ENCODE measurements at regions not wholly inside any gene's neighbourhood (a gene's known extent, or its start where the extent isn't known, plus 50 kb on each side); places are given as distances from the start of the nearest gene placed in this dataset.

DNA sequence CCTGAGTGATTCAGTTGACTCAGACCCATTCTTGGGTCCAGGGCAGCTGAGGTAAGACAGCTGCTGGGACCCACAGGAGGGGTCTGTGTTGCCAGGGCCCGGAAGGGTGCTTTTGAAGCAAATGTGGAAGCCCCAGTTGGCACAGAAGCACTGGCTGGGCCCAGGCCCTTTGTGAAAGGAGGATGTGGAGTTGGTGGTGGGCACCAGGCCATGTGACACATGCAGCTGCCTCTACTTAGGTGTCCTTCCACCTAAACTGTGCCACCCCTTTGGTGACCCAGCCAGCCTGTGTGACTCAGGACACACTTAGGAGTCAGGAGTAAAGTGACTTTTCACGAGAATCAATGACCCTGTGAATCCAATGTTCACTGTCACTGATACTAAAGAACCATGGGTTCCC is 114.3 kb upstream of the SLC25A48 start:
- 93% methylated on average over 2 of the region's 2 CpGs; no CpG with 5 or more reads in 1 of the 2 experiments for WGBS, 2 experiments (ENCODE audit: extremely low coverage in 1 of 2, insufficient coverage in 1 of 2, insufficient read length in 1 of 2, insufficient replicate concordance in 2 of 2, low coverage in 1 of 2, low lambda C conversion rate in 2 of 2, missing lambda C conversion rate in 1 of 2)
- H3K56ac ChIP-seq (replicated peaks; ENCODE audit: insufficient read length, low read depth, low read length), result no peak overlapping the region
- H3K4me3 ChIP-seq (ENCODE audit: extremely low read depth in 1 of 4, insufficient read depth in 2 of 4, low read depth in 3 of 4, low read length in 4 of 4), result no peak overlapping the region
- H2BK120ac ChIP-seq (replicated peaks; ENCODE audit: low read depth, low read length), result no peak overlapping the region
- H3K9me3 ChIP-seq (ENCODE audit: insufficient read depth in 2 of 2, low read depth in 1 of 2, low read length in 1 of 2), result no peaks in the 10 kb centered on the region
- no peaks in the 10 kb centered on the region; a peak in 1 of 7 replicates for H3K4me1 ChIP-seq (replicated peaks in 1 of 4; ENCODE audit: control insufficient read depth in 3 of 4, insufficient read depth in 4 of 4, low read length in 3 of 4)
- no peaks in the 10 kb centered on the region for H3K79me1 ChIP-seq (ENCODE audit: low read depth, low read length)
- no peak overlapping the region for H2AK5ac ChIP-seq (ENCODE audit: low read depth, low read length)
- no peak overlapping the region for H2AFZ ChIP-seq (ENCODE audit: low read length)
- H2BK15ac ChIP-seq (ENCODE audit: low read length), result no peak overlapping the region
- FAIRE-seq (no peak), DNase-seq (ENCODE audit: low read depth in 1 of 2, low spot score in 2 of 2) (no peak)
- H3K4me2 ChIP-seq (ENCODE audit: insufficient read depth in 1 of 2, low read depth in 2 of 2, low read length in 2 of 2), result no peak overlapping the region
- no peak overlapping the region for H3K23ac ChIP-seq (ENCODE audit: insufficient read length)
- no peak overlapping the region for H2BK20ac ChIP-seq (ENCODE audit: low read length)
- no peak overlapping the region for H2BK12ac ChIP-seq (ENCODE audit: low read depth, low read length)
- no peak overlapping the region for H4K8ac ChIP-seq (ENCODE audit: extremely low read depth, insufficient read depth, low read length)
- no peak overlapping the region for H3K9ac ChIP-seq (replicated peaks in 1 of 4; ENCODE audit: extremely low read depth in 1 of 4, low read depth in 3 of 4, low read length in 3 of 4)
- no peaks in the 10 kb centered on the region for H3K23me2 ChIP-seq (ENCODE audit: low read depth, low read length)
- H4K5ac ChIP-seq (ENCODE audit: insufficient read length, low read depth, low read length), result no peak overlapping the region
- H4K20me1 ChIP-seq (replicated peaks in 1 of 2; ENCODE audit: control insufficient read depth in 1 of 2, insufficient read depth in 2 of 2, low read length in 2 of 2), result no peaks in the 10 kb centered on the region
- no peak overlapping the region for H3K14ac ChIP-seq (ENCODE audit: insufficient read length)
- H4K91ac ChIP-seq (replicated peaks; ENCODE audit: insufficient read length, low read length), result no peak overlapping the region
- POLR2A ChIA-PET (ENCODE audit: partially characterized antibody), result no interaction called here
- H3K4ac ChIP-seq (replicated peaks; ENCODE audit: insufficient read length, low read depth, low read length), result no peak overlapping the region
- H3K27me3 ChIP-seq (replicated peaks in 1 of 4; ENCODE audit: control insufficient read depth in 3 of 4, extremely low read depth in 1 of 4, insufficient read depth in 3 of 4, low read length in 3 of 4), result no peaks in the 10 kb centered on the region; a peak in 1 of 7 replicates
- no peaks in the 10 kb centered on the region for H3K79me2 ChIP-seq (ENCODE audit: control insufficient read depth in 1 of 2, insufficient read depth in 2 of 2, low read length in 2 of 2)
- no peak overlapping the region for H2BK5ac ChIP-seq (ENCODE audit: low read depth, low read length)
- H3K36me3 ChIP-seq (ENCODE audit: control insufficient read depth in 2 of 4, insufficient read depth in 4 of 4, low read length in 3 of 4), result no peaks in the 10 kb centered on the region
- TF ChIP-seq RXRA (IDR thresholded peaks at IDR 0.05; ENCODE audit: insufficient read depth, low read depth, low read length) (no peak), CHD1 (IDR thresholded peaks at IDR 0.05; ENCODE audit: low read depth, low read length) (no peak), RAD21 (IDR thresholded peaks at IDR 0.05 in 1 of 2, conservative IDR thresholded peaks at IDR 0.05 in 1 of 2; ENCODE audit: low read depth in 2 of 2, low read length in 2 of 2) (no peak), POLR2A (IDR thresholded peaks at IDR 0.05; ENCODE audit: control extremely low read depth in 1 of 2, low read depth in 2 of 2, low read length in 2 of 2) (no peak), TAF1 (IDR thresholded peaks at IDR 0.05; ENCODE audit: low read depth, low read length) (no peak), JUND (IDR thresholded peaks at IDR 0.05; ENCODE audit: low read length) (no peak), SUZ12 (IDR thresholded peaks at IDR 0.05; ENCODE audit: low read length) (no peak), HDAC2 (IDR thresholded peaks at IDR 0.05; ENCODE audit: borderline replicate concordance in 1 of 2, low read depth in 2 of 2, low read length in 2 of 2) (no peak)
- no peak overlapping the region for H3K27ac ChIP-seq (ENCODE audit: low read depth, low read length)
- H3K18ac ChIP-seq (ENCODE audit: extremely low read depth, low read length), result no peak overlapping the region
- CTCF ChIA-PET (ENCODE audit: partially characterized antibody), result interaction anchor here (0.6 to 1.9 kb wide), 8 partner anchors 10 to 255 kb away, joined by 3 to 7 read pairs (median 4); no protein-coding TSS in a partner anchor

Data from H1 (cell line).